ENCODE measurements at regions not wholly inside any gene's neighbourhood (a gene's known extent, or its start where the extent isn't known, plus 50 kb on each side); places are given as distances from the start of the nearest gene placed in this dataset.

DNA sequence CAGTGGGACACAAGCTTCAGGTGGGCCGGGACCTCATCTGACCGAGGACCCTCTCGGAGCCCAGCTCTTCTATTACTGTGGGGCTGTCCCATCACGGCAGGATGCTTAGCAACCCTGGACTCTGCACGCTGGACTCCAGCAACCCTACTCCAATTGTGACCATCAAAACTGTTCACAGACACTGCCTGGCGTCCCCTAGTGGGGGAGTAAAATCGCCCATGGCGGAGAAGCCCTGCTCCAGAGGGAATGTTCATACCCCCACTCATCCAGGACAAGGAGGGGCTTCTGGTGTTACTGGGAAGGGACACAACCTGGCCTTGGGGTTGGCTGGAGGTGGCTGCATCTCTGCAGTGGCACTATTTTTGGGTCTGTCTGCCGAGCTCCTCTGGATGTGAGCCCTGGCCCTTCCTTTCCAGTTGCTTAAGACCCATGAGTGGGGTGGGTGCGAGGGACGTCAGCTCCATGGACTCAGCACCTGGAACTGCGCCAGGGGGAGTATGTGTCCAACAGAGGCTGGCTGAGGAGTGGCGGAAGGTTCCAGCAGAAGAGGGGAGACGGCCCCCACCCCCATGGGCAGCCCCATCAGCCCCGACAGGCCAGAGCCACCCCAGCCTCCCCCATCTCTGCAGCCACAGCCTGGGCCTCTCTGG, 103.8 kb downstream of the RFLNA start:
- intact Hi-C loops (cut with micrococcal nuclease) = no loop called here
- Histone ChIP-seq H3K36me3 (ENCODE audit: insufficient read depth, low read length) (peaks cover 42% of the 10 kb centered on the region), H3K9me3 (ENCODE audit: control insufficient read depth in 1 of 2, low read length in 2 of 2) (no peaks in the 10 kb centered on the region), H3K27me3 (ENCODE audit: insufficient read depth, low read length) (no peaks in the 10 kb centered on the region), H3K4me3 (ENCODE audit: low read length in 2 of 2) (no peak overlapping the region), H3K27ac (ENCODE audit: low read depth, low read length) (no peak overlapping the region), H3K4me1 (ENCODE audit: insufficient read depth, low read length) (no peaks in the 10 kb centered on the region)
- Mint-ChIP-seq H3K4me3 (no peak overlapping the region), H3K27me3 (no peaks in the 10 kb centered on the region), H3K36me3 (peaks cover 18 to 55% of the 10 kb centered on the region in 2 donors), H3K4me1 (peaks cover 2 to 15% (median 9%) of the 10 kb centered on the region in 4 donors), H3K9me3 (peaks cover 0 to 4% (median 0%) of the 10 kb centered on the region in 8 donors), H3K27ac (no peak overlapping the region)
- ChIA-PET CTCF (ENCODE audit: partially characterized antibody) (interaction anchor here (0.8 to 2.1 kb wide), 6 partner anchors 9 to 373 kb away, joined by 3 to 5 read pairs (median 4); no protein-coding TSS in a partner anchor), POLR2A (ENCODE audit: partially characterized antibody) (interaction anchor here (0.6 kb wide), 1 partner anchor 13 kb away, joined by 3 read pairs; no protein-coding TSS in a partner anchor)
- no peak for DNase-seq

DNA sequence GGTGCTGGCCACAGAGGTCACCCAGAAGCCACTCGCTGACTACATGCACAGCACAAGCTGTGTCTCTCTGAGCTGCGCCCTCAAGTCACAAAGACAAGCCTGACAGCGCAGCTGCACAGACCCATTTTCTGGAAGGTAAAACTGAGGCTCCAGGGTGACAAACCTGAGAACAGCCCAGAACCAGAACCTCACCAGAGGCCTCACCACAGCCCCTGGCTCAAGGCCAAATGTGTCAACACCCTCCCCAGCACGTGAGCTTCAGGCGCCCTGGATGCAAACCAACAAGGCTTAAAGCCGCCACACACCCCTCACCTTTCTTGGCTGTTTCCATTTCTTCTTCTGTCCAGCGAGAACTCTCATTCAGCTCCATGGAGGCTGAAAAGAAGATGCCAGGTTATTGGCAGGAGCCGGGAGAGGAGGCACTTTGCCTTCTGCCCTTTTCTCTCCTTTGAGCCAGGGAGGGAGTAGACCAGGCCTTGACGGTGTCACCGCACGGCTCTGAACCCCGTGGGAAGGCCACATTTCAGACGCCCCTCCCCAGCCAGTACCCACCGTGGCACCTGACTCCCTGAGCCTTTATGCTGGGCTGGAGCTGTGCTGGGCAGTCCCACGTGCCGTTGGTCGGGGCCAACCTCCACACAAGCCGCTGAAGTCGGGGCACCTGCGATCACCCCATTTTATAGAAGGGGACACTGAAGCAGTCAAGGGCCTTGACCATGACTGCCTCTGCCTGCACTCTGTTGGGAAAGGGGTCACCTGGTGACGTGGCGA, 103.1 kb downstream of the RFLNA start:
- Histone ChIP-seq H3K27ac (ENCODE audit: low read depth, low read length) (no peak overlapping the region), H3K9me3 (ENCODE audit: control insufficient read depth in 1 of 2, low read length in 2 of 2) (no peaks in the 10 kb centered on the region), H3K4me3 (ENCODE audit: low read length in 2 of 2) (no peak overlapping the region), H3K4me1 (ENCODE audit: insufficient read depth, low read length) (no peaks in the 10 kb centered on the region), H3K36me3 (ENCODE audit: insufficient read depth, low read length) (peaks cover 42% of the 10 kb centered on the region), H3K27me3 (ENCODE audit: insufficient read depth, low read length) (no peaks in the 10 kb centered on the region)
- intact Hi-C loops (cut with micrococcal nuclease) = no loop called here
- H3K27ac Mint-ChIP-seq = no peak overlapping the region
- POLR2A ChIA-PET (ENCODE audit: partially characterized antibody) = no interaction called here
- no peaks in the 10 kb centered on the region for H3K27me3 Mint-ChIP-seq
- DNase-seq = no peak
- CTCF ChIA-PET (ENCODE audit: partially characterized antibody) = interaction anchor here (1.4 to 2.1 kb wide), 2 partner anchors 10 to 45 kb away, joined by 3 to 4 read pairs; no protein-coding TSS in a partner anchor
- no peak overlapping the region for H3K4me3 Mint-ChIP-seq
- peaks cover 18 to 57% of the 10 kb centered on the region in 2 donors for H3K36me3 Mint-ChIP-seq
- H3K4me1 Mint-ChIP-seq = peaks cover 2 to 16% (median 10%) of the 10 kb centered on the region in 4 donors
- H3K9me3 Mint-ChIP-seq = peaks cover 0 to 2% (median 0%) of the 10 kb centered on the region in 8 donors

DNA sequence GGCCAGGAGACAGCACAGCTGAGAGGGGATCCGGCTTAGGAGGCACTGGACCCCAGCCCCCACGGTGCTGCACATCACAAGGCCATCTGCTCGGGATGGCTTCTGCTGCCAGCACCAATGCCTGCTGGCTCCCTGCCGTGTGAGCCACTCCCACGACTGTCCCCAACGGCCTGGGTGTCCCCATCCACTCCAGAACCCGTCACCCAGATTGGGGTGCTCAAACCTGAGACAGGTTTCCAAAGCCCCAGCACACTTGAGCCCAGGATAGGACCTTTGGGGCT, 102.4 kb downstream of the RFLNA start:
- peaks cover 42% of the 10 kb centered on the region for H3K36me3 ChIP-seq (ENCODE audit: insufficient read depth, low read length)
- Mint-ChIP-seq H3K36me3 (peaks cover 18 to 55% of the 10 kb centered on the region in 2 donors), H3K4me3 (no peak overlapping the region), H3K27me3 (no peaks in the 10 kb centered on the region), H3K4me1 (peaks cover 2 to 18% (median 12%) of the 10 kb centered on the region in 4 donors), H3K9me3 (peaks cover 0 to 2% (median 0%) of the 10 kb centered on the region in 8 donors), H3K27ac (no peak overlapping the region)
- POLR2A ChIA-PET (ENCODE audit: partially characterized antibody) = no interaction called here
- H3K9me3 ChIP-seq (ENCODE audit: control insufficient read depth in 1 of 2, low read length in 2 of 2) = no peaks in the 10 kb centered on the region
- intact Hi-C loops (cut with micrococcal nuclease) = no loop called here
- H3K27me3 ChIP-seq (ENCODE audit: insufficient read depth, low read length) = no peaks in the 10 kb centered on the region
- peaks cover 1% of the 10 kb centered on the region for H3K4me1 ChIP-seq (ENCODE audit: insufficient read depth, low read length)
- H3K4me3 ChIP-seq (ENCODE audit: low read length in 2 of 2) = no peak overlapping the region
- no peak overlapping the region for H3K27ac ChIP-seq (ENCODE audit: low read depth, low read length)
- CTCF ChIA-PET (ENCODE audit: partially characterized antibody) = no interaction called here
- no peak for DNase-seq

DNA sequence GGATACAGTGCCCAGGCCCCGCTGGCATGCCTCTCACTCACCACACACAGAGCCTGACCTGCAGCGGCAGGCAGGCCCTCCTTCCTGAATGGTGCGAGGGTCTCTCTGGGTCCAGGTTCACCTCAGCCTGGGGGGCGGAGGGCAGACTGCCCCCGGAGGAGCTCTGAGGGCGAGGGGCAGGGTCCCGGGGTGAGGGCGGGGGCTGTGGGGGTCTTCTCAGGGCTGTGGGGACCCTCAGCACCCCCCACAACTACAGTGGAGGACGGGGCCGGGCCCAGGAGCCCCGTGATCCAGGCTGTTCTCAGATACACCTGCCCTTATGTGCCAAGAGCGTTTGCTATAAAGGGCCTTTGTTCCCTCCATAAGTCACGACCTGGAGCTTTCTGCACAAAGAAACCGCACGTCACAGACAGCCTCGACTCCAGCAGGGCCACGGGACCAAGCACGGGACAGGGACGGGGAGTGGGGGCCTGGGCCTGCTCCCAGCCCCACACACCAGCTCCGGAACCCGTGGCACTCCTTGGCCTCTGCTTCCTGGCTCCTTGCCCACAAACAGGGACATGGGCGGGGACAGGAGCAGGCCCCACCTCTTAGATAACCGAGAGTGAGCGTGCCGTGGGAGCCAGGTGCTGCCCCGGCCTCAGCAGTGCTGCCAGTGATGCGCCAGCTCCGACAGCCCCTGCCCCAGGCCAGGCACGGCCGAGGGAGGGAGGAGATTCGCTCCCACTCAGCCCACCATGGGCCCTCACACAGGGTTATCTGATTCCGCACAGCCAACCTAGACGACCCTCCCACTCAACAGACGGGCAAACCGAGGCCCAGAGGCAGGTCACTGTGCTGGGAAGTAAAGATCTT, 101.9 kb downstream of the RFLNA start:
- Mint-ChIP-seq H3K4me1 (peaks cover 4 to 24% (median 17%) of the 10 kb centered on the region in 4 donors), H3K27me3 (no peaks in the 10 kb centered on the region), H3K4me3 (no peak overlapping the region), H3K9me3 (peaks cover 0 to 2% (median 0%) of the 10 kb centered on the region in 8 donors), H3K36me3 (peaks cover 18 to 54% of the 10 kb centered on the region in 2 donors), H3K27ac (no peak overlapping the region)
- Histone ChIP-seq H3K4me3 (ENCODE audit: low read length in 2 of 2) (no peak overlapping the region), H3K9me3 (ENCODE audit: control insufficient read depth in 1 of 2, low read length in 2 of 2) (no peaks in the 10 kb centered on the region), H3K36me3 (ENCODE audit: insufficient read depth, low read length) (peaks cover 42% of the 10 kb centered on the region), H3K27me3 (ENCODE audit: insufficient read depth, low read length) (no peaks in the 10 kb centered on the region), H3K4me1 (ENCODE audit: insufficient read depth, low read length) (peaks cover 7% of the 10 kb centered on the region), H3K27ac (ENCODE audit: low read depth, low read length) (no peak overlapping the region)
- ChIA-PET POLR2A (ENCODE audit: partially characterized antibody) (no interaction called here), CTCF (ENCODE audit: partially characterized antibody) (no interaction called here)
- no peak for DNase-seq
- intact Hi-C loops (cut with micrococcal nuclease) = no loop called here

DNA sequence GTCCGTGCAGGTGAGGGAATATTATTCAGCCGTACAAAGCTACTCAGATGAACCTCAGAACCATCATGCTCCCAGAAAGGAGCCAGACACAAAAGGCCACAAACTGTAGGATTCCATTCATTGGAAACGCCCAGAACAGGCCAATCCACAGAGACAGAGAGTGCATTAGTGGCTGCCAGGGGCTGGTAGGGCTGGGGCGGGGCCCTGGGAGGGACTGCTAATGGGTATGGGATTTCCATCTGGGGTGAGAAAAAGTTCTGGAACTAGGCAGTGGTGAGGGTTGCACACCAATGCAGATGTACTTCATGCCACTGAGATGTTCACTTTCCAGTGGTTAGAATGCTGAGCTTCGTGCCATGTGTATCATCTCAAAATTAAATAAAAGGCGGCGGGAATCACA, 101.1 kb downstream of the RFLNA start:
- Histone ChIP-seq H3K27ac (ENCODE audit: low read depth, low read length) (no peak overlapping the region), H3K4me3 (ENCODE audit: low read length in 2 of 2) (no peak overlapping the region), H3K36me3 (ENCODE audit: insufficient read depth, low read length) (peaks cover 42% of the 10 kb centered on the region), H3K27me3 (ENCODE audit: insufficient read depth, low read length) (no peaks in the 10 kb centered on the region), H3K9me3 (ENCODE audit: control insufficient read depth in 1 of 2, low read length in 2 of 2) (no peaks in the 10 kb centered on the region), H3K4me1 (ENCODE audit: insufficient read depth, low read length) (peaks cover 15% of the 10 kb centered on the region)
- ChIA-PET CTCF (ENCODE audit: partially characterized antibody) (interaction anchor here (1.0 kb wide), 1 partner anchor 13 kb away, joined by 3 read pairs; no protein-coding TSS in a partner anchor), POLR2A (ENCODE audit: partially characterized antibody) (no interaction called here)
- peak overlapping the region in 2 of 7 donors; percentile 59 to 60 for H3K27ac Mint-ChIP-seq
- peaks cover 12 to 48% of the 10 kb centered on the region in 2 donors for H3K36me3 Mint-ChIP-seq
- no peak for DNase-seq
- no peak overlapping the region for H3K4me3 Mint-ChIP-seq
- H3K4me1 Mint-ChIP-seq = peaks cover 10 to 28% (median 21%) of the 10 kb centered on the region in 4 donors
- peaks cover 0 to 2% (median 0%) of the 10 kb centered on the region in 8 donors for H3K9me3 Mint-ChIP-seq
- H3K27me3 Mint-ChIP-seq = no peaks in the 10 kb centered on the region
- intact Hi-C loops (cut with micrococcal nuclease) = no loop called here

DNA sequence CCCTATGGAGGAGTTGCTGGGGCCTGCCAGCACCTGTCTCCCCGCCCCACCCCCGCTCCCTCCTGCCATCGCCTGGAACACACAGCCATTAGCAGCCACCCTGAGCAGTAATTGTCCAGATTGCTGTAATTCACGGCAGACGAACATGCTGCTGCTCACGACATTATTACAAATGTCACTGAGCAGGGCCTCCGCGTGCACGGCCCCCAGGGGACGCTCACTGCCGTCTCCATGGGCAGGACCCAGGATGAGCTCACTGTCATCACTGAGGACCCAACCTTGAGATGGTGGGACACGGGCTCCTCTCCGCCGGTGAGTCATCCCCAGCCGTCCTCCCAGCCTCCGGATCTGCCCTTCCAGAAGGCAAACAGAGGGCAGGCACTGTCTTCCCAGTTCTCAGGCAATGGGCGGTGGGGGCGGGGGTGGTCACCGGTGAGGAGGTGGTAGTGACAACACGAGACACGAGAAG, 100.4 kb downstream of the RFLNA start:
- no peaks in the 10 kb centered on the region for H3K9me3 Mint-ChIP-seq
- no peaks in the 10 kb centered on the region for H3K9me3 ChIP-seq (ENCODE audit: control insufficient read depth in 1 of 2, low read length in 2 of 2)
- H3K4me3 Mint-ChIP-seq = no peak overlapping the region
- H3K4me3 ChIP-seq (ENCODE audit: low read length in 2 of 2) = no peak overlapping the region
- peaks cover 12 to 42% of the 10 kb centered on the region in 2 donors for H3K36me3 Mint-ChIP-seq
- POLR2A ChIA-PET (ENCODE audit: partially characterized antibody) = no interaction called here
- no peak overlapping the region for H3K27ac Mint-ChIP-seq
- DNase-seq = no peak
- no peak overlapping the region for H3K27ac ChIP-seq (ENCODE audit: low read depth, low read length)
- peaks cover 35% of the 10 kb centered on the region for H3K36me3 ChIP-seq (ENCODE audit: insufficient read depth, low read length)
- peaks cover 10 to 30% (median 23%) of the 10 kb centered on the region in 4 donors for H3K4me1 Mint-ChIP-seq
- CTCF ChIA-PET (ENCODE audit: partially characterized antibody) = interaction anchor here (1.0 kb wide), 1 partner anchor 14 kb away, joined by 3 read pairs; no protein-coding TSS in a partner anchor
- peaks cover 15% of the 10 kb centered on the region for H3K4me1 ChIP-seq (ENCODE audit: insufficient read depth, low read length)
- H3K27me3 Mint-ChIP-seq = no peaks in the 10 kb centered on the region
- intact Hi-C loops (cut with micrococcal nuclease) = no loop called here
- H3K27me3 ChIP-seq (ENCODE audit: insufficient read depth, low read length) = no peaks in the 10 kb centered on the region
